Right lobe of liver (tissue), 4 donors: ENCODE measurements at regions not wholly inside any gene's neighbourhood (a gene's known extent, or its start where the extent isn't known, plus 50 kb on each side); places are given as distances from the start of the nearest gene placed in this dataset.

Source experiments
- POLR2A ChIP-seq: fragments of 450-650 bp; IDR thresholded peaks from one replicate; pipeline ENCODE4 v1.6.1; 2017; ENCODE audit warnings: antibody characterized with exemption, mild to moderate bottlenecking
- TF ChIP-seq, protein P1 (sequence below), 4 donors: fragments of 200-600 bp in 3 of 4; fragments of 450-650 bp in 1 of 4; IDR thresholded peaks; one replicate each; pipeline versions ENCODE4 v1.5.1 to v1.8.0; 2016 to 2022; ENCODE audit warnings: antibody characterized with exemption in 4 of 4, mild to moderate bottlenecking in 2 of 4
- donor health status: DM: no; HTN: no; CAD: no.
- donor health status: DM: no; HTN: no; CAD: no.
- donor health status: DM: no; HTN: yes; CAD: no.

DNA sequence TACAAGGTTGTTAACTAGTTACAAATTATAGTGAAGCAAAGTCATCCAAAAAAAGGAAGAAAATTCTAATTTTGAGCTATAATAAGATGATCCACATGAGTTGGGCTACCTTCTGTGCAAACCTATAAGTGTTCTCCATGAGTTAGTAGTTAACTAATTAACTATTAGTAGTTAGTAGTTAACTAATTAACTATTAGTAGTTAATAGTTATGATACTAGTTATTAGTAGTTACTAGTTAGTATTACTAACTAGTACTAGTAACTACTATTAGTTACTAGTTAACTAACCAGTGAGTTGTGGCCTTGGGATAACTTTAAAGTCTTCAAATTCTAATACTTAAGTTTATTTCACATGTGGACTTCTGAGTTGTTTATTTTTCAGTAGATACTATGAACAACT is 453.4 kb upstream of the GRM3 start:
- TF ChIP-seq POLR2A: no peak
- TF ChIP-seq, protein P1, sequence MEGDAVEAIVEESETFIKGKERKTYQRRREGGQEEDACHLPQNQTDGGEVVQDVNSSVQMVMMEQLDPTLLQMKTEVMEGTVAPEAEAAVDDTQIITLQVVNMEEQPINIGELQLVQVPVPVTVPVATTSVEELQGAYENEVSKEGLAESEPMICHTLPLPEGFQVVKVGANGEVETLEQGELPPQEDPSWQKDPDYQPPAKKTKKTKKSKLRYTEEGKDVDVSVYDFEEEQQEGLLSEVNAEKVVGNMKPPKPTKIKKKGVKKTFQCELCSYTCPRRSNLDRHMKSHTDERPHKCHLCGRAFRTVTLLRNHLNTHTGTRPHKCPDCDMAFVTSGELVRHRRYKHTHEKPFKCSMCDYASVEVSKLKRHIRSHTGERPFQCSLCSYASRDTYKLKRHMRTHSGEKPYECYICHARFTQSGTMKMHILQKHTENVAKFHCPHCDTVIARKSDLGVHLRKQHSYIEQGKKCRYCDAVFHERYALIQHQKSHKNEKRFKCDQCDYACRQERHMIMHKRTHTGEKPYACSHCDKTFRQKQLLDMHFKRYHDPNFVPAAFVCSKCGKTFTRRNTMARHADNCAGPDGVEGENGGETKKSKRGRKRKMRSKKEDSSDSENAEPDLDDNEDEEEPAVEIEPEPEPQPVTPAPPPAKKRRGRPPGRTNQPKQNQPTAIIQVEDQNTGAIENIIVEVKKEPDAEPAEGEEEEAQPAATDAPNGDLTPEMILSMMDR (IDR thresholded peaks at IDR 0.05): no peak
